OCI-LY7 (cell line): ENCODE measurements at regions not wholly inside any gene's neighbourhood (a gene's known extent, or its start where the extent isn't known, plus 50 kb on each side); places are given as distances from the start of the nearest gene placed in this dataset.

Experiments
- BruUV-seq: library from RNA; stranded (reverse); fragments of 400-500 nt; replicated peaks from 2 replicates; lab custom pipeline; 2021; lab: Mats Ljungman, UMichigan
- CTCF ChIA-PET: fragments of 300-600 bp; sonication (Branson Sonifier 250); formaldehyde crosslinking; loops from one replicate; lab custom pipeline; 2022; ENCODE audit warnings: antibody characterized with exemption; ENCODE audit not compliant: unreplicated experiment; lab: Charles Lee
- POLR2A ChIA-PET: fragments of 300-600 bp; sonication (Branson Sonifier 250); formaldehyde crosslinking; loops from one replicate; lab custom pipeline; 2022; ENCODE audit warnings: antibody characterized with exemption; lab: Charles Lee
- DNase-seq: peaks from one replicate; pipeline ENCODE4 v3.0.0-alpha.2; 2015; ENCODE audit warnings: low spot score
- H2AFZ ChIP-seq: fragments of 200-600 bp; sonication (generic), shearing (Covaris generic); 2 replicates; pipeline ENCODE4 v1.6.1; 2014; ENCODE audit warnings: mild to moderate bottlenecking, antibody characterized with exemption, low read length, moderate library complexity
- H3K27ac ChIP-seq: fragments of 200-600 bp; sonication (generic); 2 replicates; pipeline ENCODE4 v1.5.1; 2014; ENCODE audit warnings: mixed run types, low read depth, mild to moderate bottlenecking, moderate library complexity, low read length, inconsistent platforms; ENCODE audit not compliant: poor library complexity, severe bottlenecking
- H3K36me3 ChIP-seq: fragments of 200-600 bp; sonication (generic); 2 replicates; pipeline ENCODE4 v1.6.1; 2014; ENCODE audit warnings: mild to moderate bottlenecking, antibody characterized with exemption, low read length, moderate library complexity, mixed read lengths; ENCODE audit not compliant: insufficient read depth
- H3K4me1 ChIP-seq: fragments of 200-600 bp; sonication (generic); 2 replicates; pipeline ENCODE4 v1.5.1; 2014; ENCODE audit warnings: mild to moderate bottlenecking, low read length; ENCODE audit not compliant: insufficient read depth, poor library complexity, severe bottlenecking
- H3K4me2 ChIP-seq: fragments of 200-600 bp; sonication (generic); 2 replicates; pipeline ENCODE4 v1.6.1; 2014; ENCODE audit warnings: mild to moderate bottlenecking, low read length
- H3K4me3 ChIP-seq: fragments of 200-600 bp; sonication (generic); 2 replicates; pipeline ENCODE4 v1.5.1; 2014; ENCODE audit warnings: mild to moderate bottlenecking, low read depth, low read length; ENCODE audit not compliant: poor library complexity, severe bottlenecking
- H3K79me2 ChIP-seq: fragments of 200-600 bp; sonication (generic); 2 replicates; pipeline ENCODE4 v1.6.1; 2016; ENCODE audit warnings: low read depth, mild to moderate bottlenecking, low read length, moderate library complexity, mixed read lengths; ENCODE audit not compliant: insufficient read depth
- H3K9me2 ChIP-seq: fragments of 200-600 bp; sonication (generic); 2 replicates; pipeline ENCODE4 v1.6.1; 2016; ENCODE audit warnings: mild to moderate bottlenecking, low read length, mixed read lengths; ENCODE audit not compliant: insufficient read depth
- H3K9me3 ChIP-seq: fragments of 200-600 bp; sonication (generic); 2 replicates; pipeline ENCODE4 v1.6.1; 2014; ENCODE audit warnings: mild to moderate bottlenecking, mixed run types, low read length, mixed read lengths
- H4K20me1 ChIP-seq: fragments of 200-600 bp; sonication (generic); 2 replicates; pipeline ENCODE4 v1.6.1; 2014; ENCODE audit warnings: mild to moderate bottlenecking, antibody characterized with exemption, low read length, moderate library complexity, mixed read lengths; ENCODE audit not compliant: insufficient read depth
- CTCF ChIP-seq: fragments of 200-600 bp; sonication (generic); conservative IDR thresholded peaks from 2 replicates; pipeline ENCODE4 v1.5.1; 2014; ENCODE audit warnings: mild to moderate bottlenecking, antibody characterized with exemption, low read length, moderate library complexity, mixed read lengths
- EZH2phosphoT487 ChIP-seq: fragments of 200-600 bp; sonication (generic); IDR thresholded peaks from 2 replicates; pipeline ENCODE4 v1.6.1; 2018; ENCODE audit warnings: low read depth, borderline replicate concordance, mild to moderate bottlenecking, mixed run types, antibody characterized with exemption, low read length, moderate library complexity, mixed read lengths
- intact Hi-C: fragments of 100-400 bp; cut with micrococcal nuclease; formaldehyde crosslinking; loops from one replicate; pipeline ENCODE4 v1.10.0; 2022; ENCODE audit not compliant: unreplicated experiment

DNA sequence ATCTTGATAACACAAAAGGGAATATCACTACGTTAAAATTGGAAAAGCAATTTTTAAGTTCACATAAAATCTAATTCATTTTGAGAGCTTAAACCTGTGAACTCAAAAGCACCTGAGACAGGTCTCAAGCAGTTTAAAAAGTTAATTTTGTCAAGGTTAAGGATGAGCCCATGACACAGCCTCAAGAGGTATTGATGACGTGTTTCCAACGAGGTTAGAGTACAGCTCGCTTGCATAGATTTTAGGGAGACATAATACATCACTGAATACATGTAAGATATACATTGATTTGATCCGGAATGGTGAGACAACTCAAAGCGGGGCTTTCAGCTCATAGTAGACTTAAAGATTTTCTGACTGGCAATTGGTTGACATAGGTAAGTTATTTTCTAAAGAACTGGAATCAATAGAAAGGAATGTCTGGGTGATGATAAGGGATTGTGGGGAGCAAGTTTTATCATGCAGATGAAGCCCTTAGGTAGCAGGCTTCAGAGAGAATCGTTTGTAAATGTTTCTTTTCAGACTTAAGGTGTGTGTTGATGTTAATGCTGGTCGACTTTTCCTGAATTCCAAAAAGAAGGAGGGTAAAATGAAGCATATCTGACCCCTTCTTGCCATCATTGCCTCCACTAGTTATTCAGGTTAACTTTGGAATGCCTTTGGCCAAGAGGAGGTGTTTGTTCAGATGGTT is 2890.6 kb downstream of the PCDH9 start:
- Histone ChIP-seq H3K4me2 (no peak overlapping the region), H3K9me2 (no peaks in the 10 kb centered on the region), H4K20me1 (no peaks in the 10 kb centered on the region), H3K27ac (no peak overlapping the region), H3K36me3 (no peaks in the 10 kb centered on the region), H3K9me3 (no peaks in the 10 kb centered on the region), H3K4me1 (no peaks in the 10 kb centered on the region), H2AFZ (no peak overlapping the region), H3K4me3 (no peak overlapping the region), H3K79me2 (no peaks in the 10 kb centered on the region)
- BruUV-seq = no TSS peak
- TF ChIP-seq EZH2phosphoT487 (no peak), CTCF (no peak)
- POLR2A ChIA-PET = no interaction called here
- intact Hi-C loops = no loop called here
- no peak for DNase-seq
- CTCF ChIA-PET = no interaction called here

GRCh38 chr13:64338671-64339070 is 2891.5 kb downstream of the PCDH9 start:
- intact Hi-C loops = no loop called here
- Histone ChIP-seq H3K4me3 (no peak overlapping the region), H3K9me3 (no peaks in the 10 kb centered on the region), H3K4me1 (no peaks in the 10 kb centered on the region), H3K36me3 (no peaks in the 10 kb centered on the region), H2AFZ (no peak overlapping the region), H3K79me2 (no peaks in the 10 kb centered on the region), H3K4me2 (no peak overlapping the region), H3K9me2 (no peaks in the 10 kb centered on the region), H3K27ac (no peak overlapping the region), H4K20me1 (no peaks in the 10 kb centered on the region)
- no peak for DNase-seq
- CTCF ChIA-PET = no interaction called here
- BruUV-seq = no TSS peak
- TF ChIP-seq EZH2phosphoT487 (no peak), CTCF (no peak)
- POLR2A ChIA-PET = no interaction called here

DNA sequence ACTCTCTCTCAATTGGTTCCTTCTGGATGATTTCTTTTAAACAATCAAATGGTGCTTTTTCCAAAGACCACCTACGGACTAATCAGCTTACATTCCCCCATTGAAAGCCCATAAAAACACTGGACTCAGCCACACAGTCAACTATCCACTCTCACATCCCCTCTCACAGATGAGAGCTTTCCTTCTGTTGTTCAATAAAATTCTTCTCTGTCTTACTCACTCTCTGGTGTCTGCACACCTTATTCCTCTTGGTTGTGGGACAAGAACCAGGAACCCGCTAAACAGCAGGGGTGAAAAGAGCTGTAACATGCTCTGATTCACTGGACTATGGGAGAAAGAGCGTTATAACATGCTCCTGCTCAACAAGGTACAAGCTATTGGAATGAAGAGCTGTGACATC is 2896.2 kb downstream of the PCDH9 start:
- Histone ChIP-seq H3K9me3 (no peaks in the 10 kb centered on the region), H3K27ac (no peak overlapping the region), H3K9me2 (no peaks in the 10 kb centered on the region), H3K36me3 (no peaks in the 10 kb centered on the region), H2AFZ (no peak overlapping the region), H3K4me3 (no peak overlapping the region), H3K79me2 (no peaks in the 10 kb centered on the region), H3K4me2 (no peak overlapping the region), H3K4me1 (no peaks in the 10 kb centered on the region), H4K20me1 (no peaks in the 10 kb centered on the region)
- intact Hi-C loops = no loop called here
- ChIA-PET POLR2A (no interaction called here), CTCF (no interaction called here)
- no peak for DNase-seq
- no TSS peak for BruUV-seq
- TF ChIP-seq CTCF (no peak), EZH2phosphoT487 (no peak)
